Endodermal cell (in vitro differentiated cells): ENCODE measurements at regions not wholly inside any gene's neighbourhood (a gene's known extent, or its start where the extent isn't known, plus 50 kb on each side); places are given as distances from the start of the nearest gene placed in this dataset.
"Not testable (repeated sequence)": the region's sequence is repeated elsewhere in the genome, so short reads cannot be mapped to it uniquely, and the experiment has no call there.

Source experiments
- DNase-seq: peaks from one replicate; pipeline ENCODE4 v3.0.0-alpha.2; 2017
- H3K27ac ChIP-seq: 2 replicates; pipeline ENCODE4 v1.5.1; 2013; ENCODE audit warnings: mild to moderate bottlenecking, low read depth, low read length, moderate library complexity
- H3K27me3 ChIP-seq: 2 replicates; pipeline ENCODE4 v1.6.1; 2013; ENCODE audit warnings: mild to moderate bottlenecking, low read length, moderate library complexity; ENCODE audit not compliant: insufficient read depth, control insufficient read depth, poor library complexity, severe bottlenecking
- H3K36me3 ChIP-seq: 2 replicates; pipeline ENCODE4 v1.7.0; 2013; ENCODE audit warnings: mild to moderate bottlenecking, low read length, moderate library complexity; ENCODE audit not compliant: control insufficient read depth, insufficient read depth
- H3K4me1 ChIP-seq: one replicate; pipeline ENCODE4 v1.7.0; 2013; ENCODE audit warnings: low read length; ENCODE audit not compliant: control insufficient read depth, insufficient read depth
- H3K4me3 ChIP-seq: 2 replicates; pipeline ENCODE4 v1.5.1; 2013; ENCODE audit warnings: mild to moderate bottlenecking, low read length, moderate library complexity
- H3K9ac ChIP-seq: 2 replicates; pipeline ENCODE4 v1.6.1; 2013; ENCODE audit warnings: mild to moderate bottlenecking, low read length, moderate library complexity; ENCODE audit not compliant: poor library complexity, severe bottlenecking; ENCODE audit errors: extremely low read depth
- H3K9me3 ChIP-seq: 2 replicates; pipeline ENCODE4 v1.6.1; 2013; ENCODE audit warnings: mild to moderate bottlenecking, low read length, moderate library complexity; ENCODE audit not compliant: control insufficient read depth
- H3K27ac Mint-ChIP-seq: 2 replicates; pipeline ENCODE4 v1.8.0; 2020; ENCODE audit warnings: mixed read lengths
- H3K27me3 Mint-ChIP-seq: 2 replicates; pipeline ENCODE4 v1.8.0; 2021; ENCODE audit warnings: mild to moderate bottlenecking, mixed read lengths; ENCODE audit not compliant: insufficient read depth
- H3K36me3 Mint-ChIP-seq: 2 replicates; pipeline ENCODE4 v1.8.0; 2020; ENCODE audit warnings: low read depth, mixed read lengths
- H3K4me1 Mint-ChIP-seq: 2 replicates; pipeline ENCODE4 v1.8.0; 2020; ENCODE audit warnings: mixed read lengths
- H3K4me3 Mint-ChIP-seq: 2 replicates; pipeline ENCODE4 v1.8.0; 2020; ENCODE audit warnings: mild to moderate bottlenecking, moderate library complexity, mixed read lengths
- H3K9me3 Mint-ChIP-seq: 2 replicates; pipeline ENCODE4 v1.8.0; 2020; ENCODE audit warnings: mild to moderate bottlenecking, mixed read lengths
- WGBS, 2 experiments: methylation state at CpG; one replicate each; pipeline versions ENCODE4 v1.1.5 to v1.1.7; 2013; ENCODE audit warnings: missing lambda C conversion rate in 2 of 2, mixed read lengths in 1 of 2; ENCODE audit not compliant: insufficient coverage in 1 of 2, insufficient read length in 1 of 2; 5-methylcytosine and 5-hydroxymethylcytosine counted together
- TF ChIP-seq, protein P1 (sequence below): fragments of 200-600 bp; sonication (generic); conservative IDR thresholded peaks from 2 replicates; pipeline ENCODE4 v1.5.0; 2021; ENCODE audit warnings: antibody characterized with exemption, mild to moderate bottlenecking

DNA sequence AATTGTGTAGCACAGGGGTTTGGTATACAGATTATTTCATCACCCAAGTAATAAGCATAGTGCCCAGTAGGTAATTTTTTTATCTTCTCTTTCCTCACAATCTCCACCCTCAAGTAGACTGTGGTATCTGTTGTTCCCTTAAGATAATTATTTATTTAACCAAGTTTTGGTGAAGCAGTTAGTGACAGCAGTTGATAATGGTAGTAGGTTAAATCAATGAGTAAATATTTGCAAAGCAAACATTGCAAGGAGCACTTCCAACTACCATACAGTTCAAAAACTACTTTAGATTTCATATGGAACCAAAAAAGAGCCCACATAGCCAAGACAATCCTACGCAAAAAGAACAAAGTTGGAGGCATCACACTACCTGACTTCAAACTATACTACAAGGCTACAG is 291.8 kb downstream of the KCTD12 start:
- H3K9ac ChIP-seq, result no peak overlapping the region
- Mint-ChIP-seq H3K36me3 (no peaks in the 10 kb centered on the region), H3K4me1 (no peaks in the 10 kb centered on the region), H3K9me3 (peaks cover 4% of the 10 kb centered on the region), H3K27me3 (no peaks in the 10 kb centered on the region), H3K27ac (no peak overlapping the region), H3K4me3 (no peak overlapping the region)
- WGBS, 2 experiments, result 100% methylated on average over 1 of the region's 1 CpG; no CpG with 5 or more reads in 1 of the 2 experiments
- no peaks in the 10 kb centered on the region for H3K36me3 ChIP-seq
- H3K27me3 ChIP-seq, result no peaks in the 10 kb centered on the region
- H3K4me3 ChIP-seq, result no peak overlapping the region
- no peaks in the 10 kb centered on the region for H3K4me1 ChIP-seq
- H3K9me3 ChIP-seq, result no peaks in the 10 kb centered on the region
- DNase-seq, result no peak
- TF ChIP-seq, protein P1, sequence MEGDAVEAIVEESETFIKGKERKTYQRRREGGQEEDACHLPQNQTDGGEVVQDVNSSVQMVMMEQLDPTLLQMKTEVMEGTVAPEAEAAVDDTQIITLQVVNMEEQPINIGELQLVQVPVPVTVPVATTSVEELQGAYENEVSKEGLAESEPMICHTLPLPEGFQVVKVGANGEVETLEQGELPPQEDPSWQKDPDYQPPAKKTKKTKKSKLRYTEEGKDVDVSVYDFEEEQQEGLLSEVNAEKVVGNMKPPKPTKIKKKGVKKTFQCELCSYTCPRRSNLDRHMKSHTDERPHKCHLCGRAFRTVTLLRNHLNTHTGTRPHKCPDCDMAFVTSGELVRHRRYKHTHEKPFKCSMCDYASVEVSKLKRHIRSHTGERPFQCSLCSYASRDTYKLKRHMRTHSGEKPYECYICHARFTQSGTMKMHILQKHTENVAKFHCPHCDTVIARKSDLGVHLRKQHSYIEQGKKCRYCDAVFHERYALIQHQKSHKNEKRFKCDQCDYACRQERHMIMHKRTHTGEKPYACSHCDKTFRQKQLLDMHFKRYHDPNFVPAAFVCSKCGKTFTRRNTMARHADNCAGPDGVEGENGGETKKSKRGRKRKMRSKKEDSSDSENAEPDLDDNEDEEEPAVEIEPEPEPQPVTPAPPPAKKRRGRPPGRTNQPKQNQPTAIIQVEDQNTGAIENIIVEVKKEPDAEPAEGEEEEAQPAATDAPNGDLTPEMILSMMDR, result no peak
- H3K27ac ChIP-seq, result no peak overlapping the region

- no peaks in the 10 kb centered on the region for H3K36me3 Mint-ChIP-seq
- no peaks in the 10 kb centered on the region for H3K36me3 ChIP-seq
- H3K27ac Mint-ChIP-seq, result no peak overlapping the region
- H3K4me1 Mint-ChIP-seq, result no peaks in the 10 kb centered on the region
- H3K4me1 ChIP-seq, result no peaks in the 10 kb centered on the region
- no peaks in the 10 kb centered on the region for H3K9me3 ChIP-seq
- no peak overlapping the region for H3K27ac ChIP-seq
- H3K27me3 Mint-ChIP-seq, result no peaks in the 10 kb centered on the region
- no peak overlapping the region for H3K4me3 ChIP-seq
- H3K4me3 Mint-ChIP-seq, result no peak overlapping the region
- no peak for DNase-seq
- TF ChIP-seq, protein P1, result no peak
- no peaks in the 10 kb centered on the region for H3K9me3 Mint-ChIP-seq
- 82 to 95% methylated on average over 3 to 4 of the region's 4 CpGs for WGBS, 2 experiments
- no peaks in the 10 kb centered on the region for H3K27me3 ChIP-seq
- H3K9ac ChIP-seq, result no peak overlapping the region
Measured at GRCh38 chr13:76586842-76587241, 299.4 kb downstream of the KCTD12 start.

DNA sequence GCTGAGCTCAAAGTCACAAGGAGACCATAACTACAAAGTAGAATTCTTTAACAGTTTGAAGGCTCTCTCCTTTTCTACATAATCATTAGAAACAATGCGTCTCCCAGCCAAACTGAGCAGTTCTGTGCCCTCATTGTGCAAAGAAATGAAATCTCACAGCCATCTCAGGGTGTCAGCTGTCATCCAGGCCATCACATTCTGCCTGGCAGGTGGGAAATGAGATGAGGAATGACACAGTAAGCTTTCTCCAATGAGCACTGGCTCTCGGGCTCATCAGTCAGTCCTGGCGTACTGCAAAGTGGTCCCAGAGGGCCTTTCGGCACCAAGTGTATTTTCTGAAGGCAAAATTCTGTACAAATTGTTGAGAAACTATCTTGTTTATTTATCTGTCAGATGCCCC is 306.5 kb downstream of the KCTD12 start:
- H3K9ac ChIP-seq, result no peak overlapping the region
- no peaks in the 10 kb centered on the region for H3K4me1 ChIP-seq
- no peak for DNase-seq
- Mint-ChIP-seq H3K4me1 (no peaks in the 10 kb centered on the region), H3K27ac (no peak overlapping the region), H3K9me3 (peaks cover 37% of the 10 kb centered on the region), H3K36me3 (no peaks in the 10 kb centered on the region), H3K27me3 (no peaks in the 10 kb centered on the region), H3K4me3 (no peak overlapping the region)
- no peaks in the 10 kb centered on the region for H3K36me3 ChIP-seq
- WGBS, 2 experiments, result 96 to 98% methylated on average over 4 of the region's 4 CpGs
- no peak overlapping the region for H3K4me3 ChIP-seq
- no peak overlapping the region for H3K27ac ChIP-seq
- no peaks in the 10 kb centered on the region for H3K27me3 ChIP-seq
- TF ChIP-seq, protein P1, result no peak
- H3K9me3 ChIP-seq, result peaks cover 27% of the 10 kb centered on the region

- H3K4me3 ChIP-seq, H3K27me3 ChIP-seq, H3K9ac ChIP-seq, H3K36me3 ChIP-seq, H3K4me1 ChIP-seq, H3K27ac ChIP-seq, H3K36me3 Mint-ChIP-seq, H3K27me3 Mint-ChIP-seq, H3K4me1 Mint-ChIP-seq, H3K27ac Mint-ChIP-seq, H3K4me3 Mint-ChIP-seq: not testable (repeated sequence)
- DNase-seq, result peak; percentile 46
- WGBS, 2 experiments, result 89 to 92% methylated on average over 5 of the region's 5 CpGs
- peaks cover 29% of the 10 kb centered on the region for H3K9me3 ChIP-seq
- peaks cover 44% of the 10 kb centered on the region for H3K9me3 Mint-ChIP-seq
Measured at GRCh38 chr13:76575634-76576033, 310.6 kb downstream of the KCTD12 start.
